ENCODE measurements at regions not wholly inside any gene's neighbourhood (a gene's known extent, or its start where the extent isn't known, plus 50 kb on each side); places are given as distances from the start of the nearest gene placed in this dataset.

DNA sequence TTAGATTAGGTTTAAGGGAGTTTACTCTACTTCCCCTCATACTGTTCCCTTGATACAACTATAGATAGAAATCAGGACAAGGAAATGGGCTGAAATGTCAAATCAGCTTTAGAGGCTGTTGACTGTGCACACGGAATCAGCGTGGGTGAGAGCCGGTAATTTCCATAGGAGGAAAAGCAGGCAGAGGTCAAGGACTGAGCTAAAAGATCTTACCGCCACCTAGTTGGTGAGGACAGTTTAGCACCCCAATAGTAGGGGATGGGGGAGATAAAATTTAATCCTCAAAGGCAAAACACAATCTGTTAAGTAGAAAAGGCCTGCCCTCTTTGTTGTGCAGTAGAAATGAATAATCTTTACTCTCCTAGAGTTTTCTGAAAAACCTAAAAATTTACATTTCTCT, 1154.5 kb upstream of the CHAC2 start:
- TF ChIP-seq POLR2AphosphoS5 (IDR thresholded peaks at IDR 0.05) (no peak), CTCF (IDR thresholded peaks at IDR 0.05) (no peak)

Data from sigmoid colon (tissue), 4 donors.